Endothelial cell (in vitro differentiated cells): ENCODE measurements at regions not wholly inside any gene's neighbourhood (a gene's known extent, or its start where the extent isn't known, plus 50 kb on each side); places are given as distances from the start of the nearest gene placed in this dataset.

ENCODE experiments used
- DNase-seq: peaks from one replicate; pipeline ENCODE4 v3.0.0; 2021; ENCODE audit warnings: low spot score
- H3K27ac Mint-ChIP-seq: one replicate; pipeline ENCODE4 v1.8.0; 2021; ENCODE audit warnings: mixed read lengths, inconsistent platforms; ENCODE audit not compliant: unreplicated experiment
- H3K27me3 Mint-ChIP-seq: one replicate; pipeline ENCODE4 v1.8.0; 2021; ENCODE audit warnings: mild to moderate bottlenecking, moderate library complexity, mixed read lengths, inconsistent platforms; ENCODE audit not compliant: unreplicated experiment
- H3K36me3 Mint-ChIP-seq: one replicate; pipeline ENCODE4 v1.8.0; 2021; ENCODE audit warnings: mild to moderate bottlenecking, low read depth, mixed read lengths, inconsistent platforms; ENCODE audit not compliant: unreplicated experiment
- H3K4me1 Mint-ChIP-seq: one replicate; pipeline ENCODE4 v1.8.0; 2021; ENCODE audit warnings: mild to moderate bottlenecking, mixed read lengths, inconsistent platforms; ENCODE audit not compliant: unreplicated experiment
- H3K4me3 Mint-ChIP-seq: one replicate; pipeline ENCODE4 v1.8.0; 2021; ENCODE audit warnings: mild to moderate bottlenecking, mixed read lengths, inconsistent platforms; ENCODE audit not compliant: unreplicated experiment
- H3K9me3 Mint-ChIP-seq: one replicate; pipeline ENCODE4 v1.8.0; 2021; ENCODE audit warnings: mixed read lengths, inconsistent platforms; ENCODE audit not compliant: unreplicated experiment
- TF ChIP-seq, protein P1 (sequence below): fragments of 200-600 bp; sonication (generic); IDR thresholded peaks from one replicate; pipeline ENCODE4 v1.5.0; 2021; ENCODE audit warnings: antibody characterized with exemption; ENCODE audit not compliant: unreplicated experiment

DNA sequence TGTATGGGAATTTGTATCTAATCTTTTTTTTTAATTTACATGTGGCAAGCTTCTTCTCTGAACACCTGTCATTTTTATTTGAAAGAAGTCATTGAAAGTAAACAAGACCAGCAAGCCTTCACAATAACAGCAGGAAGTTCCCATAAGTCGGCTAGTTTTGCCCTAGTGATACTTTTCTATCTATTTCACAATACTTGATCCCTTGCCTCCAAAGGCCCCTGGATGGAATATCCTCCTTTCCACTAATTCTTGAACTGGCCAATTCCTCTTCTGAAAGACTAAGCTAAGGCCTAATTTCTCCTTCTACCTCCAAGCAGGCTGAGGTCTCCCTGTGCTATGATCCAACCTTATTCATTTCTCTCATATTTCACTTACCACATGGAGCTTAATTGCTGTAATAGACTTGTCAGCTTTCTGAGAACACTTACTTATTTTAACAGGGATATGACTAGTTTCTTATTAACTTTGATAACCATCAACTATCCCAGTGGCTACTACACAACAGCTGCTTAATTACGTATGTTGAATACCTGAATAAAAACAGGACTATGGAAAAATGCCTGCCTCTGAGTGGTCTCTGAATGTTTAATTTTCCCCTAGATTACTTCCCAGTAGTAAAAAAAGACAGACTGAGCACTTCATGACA, 194.2 kb downstream of the MAD2L1 start:
- Mint-ChIP-seq H3K27me3 (no peaks in the 10 kb centered on the region), H3K27ac (no peak overlapping the region), H3K4me1 (peaks cover 6% of the 10 kb centered on the region), H3K9me3 (no peaks in the 10 kb centered on the region), H3K36me3 (no peaks in the 10 kb centered on the region), H3K4me3 (no peak overlapping the region)
- no peak for DNase-seq
- TF ChIP-seq, protein P1, sequence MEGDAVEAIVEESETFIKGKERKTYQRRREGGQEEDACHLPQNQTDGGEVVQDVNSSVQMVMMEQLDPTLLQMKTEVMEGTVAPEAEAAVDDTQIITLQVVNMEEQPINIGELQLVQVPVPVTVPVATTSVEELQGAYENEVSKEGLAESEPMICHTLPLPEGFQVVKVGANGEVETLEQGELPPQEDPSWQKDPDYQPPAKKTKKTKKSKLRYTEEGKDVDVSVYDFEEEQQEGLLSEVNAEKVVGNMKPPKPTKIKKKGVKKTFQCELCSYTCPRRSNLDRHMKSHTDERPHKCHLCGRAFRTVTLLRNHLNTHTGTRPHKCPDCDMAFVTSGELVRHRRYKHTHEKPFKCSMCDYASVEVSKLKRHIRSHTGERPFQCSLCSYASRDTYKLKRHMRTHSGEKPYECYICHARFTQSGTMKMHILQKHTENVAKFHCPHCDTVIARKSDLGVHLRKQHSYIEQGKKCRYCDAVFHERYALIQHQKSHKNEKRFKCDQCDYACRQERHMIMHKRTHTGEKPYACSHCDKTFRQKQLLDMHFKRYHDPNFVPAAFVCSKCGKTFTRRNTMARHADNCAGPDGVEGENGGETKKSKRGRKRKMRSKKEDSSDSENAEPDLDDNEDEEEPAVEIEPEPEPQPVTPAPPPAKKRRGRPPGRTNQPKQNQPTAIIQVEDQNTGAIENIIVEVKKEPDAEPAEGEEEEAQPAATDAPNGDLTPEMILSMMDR, result no peak

DNA sequence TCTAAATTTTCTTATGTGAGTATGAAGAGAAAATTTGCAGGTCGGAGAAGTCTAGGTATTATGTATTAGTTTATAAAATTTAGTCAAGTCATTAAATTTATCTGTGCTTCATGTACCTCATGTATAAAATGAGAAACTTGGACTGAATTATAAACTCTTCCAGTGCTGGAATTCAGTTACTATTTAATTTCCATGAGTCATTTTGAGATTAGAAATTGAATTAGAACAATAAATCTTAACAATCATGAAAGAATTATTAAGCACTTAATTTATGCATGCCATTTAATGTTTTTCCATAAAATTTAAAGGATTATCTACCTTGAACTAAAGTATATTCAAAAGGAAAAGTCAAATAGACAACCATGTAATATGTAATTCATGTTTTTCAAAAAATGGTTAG, 195.8 kb downstream of the MAD2L1 start:
- Mint-ChIP-seq H3K27me3 (no peaks in the 10 kb centered on the region), H3K36me3 (no peaks in the 10 kb centered on the region)

DNA sequence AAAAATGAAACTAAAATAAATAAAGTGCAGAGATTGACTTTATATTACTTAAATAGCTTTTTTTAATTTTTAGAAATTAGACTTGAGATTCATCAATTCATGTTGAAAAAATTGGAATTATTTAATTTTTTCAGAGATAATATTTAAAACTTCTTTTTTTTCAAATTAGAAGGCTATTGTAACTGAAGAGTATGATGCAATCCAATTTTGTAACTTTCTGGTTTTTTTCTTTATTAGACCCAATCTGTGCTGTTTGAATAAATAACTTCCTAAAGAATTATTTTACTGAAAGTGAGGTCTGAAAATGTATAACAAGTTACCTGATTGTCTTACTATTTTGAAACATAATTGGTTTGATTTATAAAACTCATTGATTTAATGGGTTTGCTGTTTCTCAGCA, 200.9 kb downstream of the MAD2L1 start:
- TF ChIP-seq, protein P1, result no peak
- Mint-ChIP-seq H3K27me3 (peaks cover 2% of the 10 kb centered on the region), H3K9me3 (no peaks in the 10 kb centered on the region), H3K4me1 (no peaks in the 10 kb centered on the region), H3K4me3 (no peak overlapping the region), H3K36me3 (no peaks in the 10 kb centered on the region), H3K27ac (no peak overlapping the region)
- no peak for DNase-seq

More for the DNA sequence above, 195.8 kb downstream of the MAD2L1 start:
- Mint-ChIP-seq H3K9me3 (no peaks in the 10 kb centered on the region), H3K27ac (no peak overlapping the region), H3K4me1 (peaks cover 6% of the 10 kb centered on the region), H3K4me3 (no peak overlapping the region)
- TF ChIP-seq, protein P1, result no peak
- no peak for DNase-seq

GRCh38 chr4:119865389-119865788, 201.3 kb downstream of the MAD2L1 start:
- Mint-ChIP-seq H3K9me3 (no peaks in the 10 kb centered on the region), H3K27me3 (peaks cover 2% of the 10 kb centered on the region), H3K4me1 (no peaks in the 10 kb centered on the region), H3K4me3 (no peak overlapping the region), H3K27ac (no peak overlapping the region), H3K36me3 (no peaks in the 10 kb centered on the region)
- DNase-seq, result no peak
- TF ChIP-seq, protein P1, result no peak

- H3K36me3 Mint-ChIP-seq, result no peaks in the 10 kb centered on the region
- H3K4me1 Mint-ChIP-seq, result no peaks in the 10 kb centered on the region
- no peak overlapping the region for H3K4me3 Mint-ChIP-seq
- H3K9me3 Mint-ChIP-seq, result no peaks in the 10 kb centered on the region
- H3K27me3 Mint-ChIP-seq, result peaks cover 2% of the 10 kb centered on the region
- no peak for DNase-seq
- TF ChIP-seq, protein P1, result no peak
- no peak overlapping the region for H3K27ac Mint-ChIP-seq
Observed at GRCh38 chr4:119861731-119862130, 204.9 kb downstream of the MAD2L1 start.
